Neural cell (in vitro differentiated cells): ENCODE measurements at regions not wholly inside any gene's neighbourhood (a gene's known extent, or its start where the extent isn't known, plus 50 kb on each side); places are given as distances from the start of the nearest gene placed in this dataset.

Experiments used
- H2AFZ ChIP-seq: fragments of 200-600, 300-800 bp; sonication (generic), shearing (Covaris generic); 2 replicates; pipeline ENCODE4 v1.6.0; 2014; ENCODE audit warnings: low read depth, mild to moderate bottlenecking, antibody characterized with exemption, low read length, moderate library complexity
- H3F3A ChIP-seq: fragments of 200-600 bp; shearing (Covaris generic); 2 replicates; pipeline ENCODE4 v1.6.1; 2016; ENCODE audit warnings: mild to moderate bottlenecking, moderate library complexity, mixed read lengths, antibody characterized with exemption, low read length; ENCODE audit not compliant: insufficient read depth, poor library complexity, severe bottlenecking
- H3K27ac ChIP-seq: fragments of 200-600, 300-800 bp; sonication (generic), shearing (Covaris generic); 2 replicates; pipeline ENCODE4 v1.5.1; 2014; ENCODE audit warnings: mild to moderate bottlenecking, low read length, moderate library complexity
- H3K27me3 ChIP-seq: fragments of 300-800, 200-600 bp; sonication (generic), shearing (Covaris generic); 2 replicates; pipeline ENCODE4 v1.6.0; 2014; ENCODE audit warnings: mild to moderate bottlenecking, low read depth, low read length, moderate library complexity; ENCODE audit not compliant: insufficient read depth
- H3K36me3 ChIP-seq: fragments of 300-800, 200-600 bp; sonication (generic), shearing (Covaris generic); 2 replicates; pipeline ENCODE4 v1.5.1; 2014; ENCODE audit warnings: mild to moderate bottlenecking, antibody characterized with exemption, low read length, moderate library complexity; ENCODE audit not compliant: insufficient read depth
- H3K4me2 ChIP-seq: fragments of 300-800, 200-600 bp; sonication (generic), shearing (Covaris generic); 2 replicates; pipeline ENCODE4 v1.6.0; 2014; ENCODE audit warnings: mild to moderate bottlenecking, low read length
- H3K4me3 ChIP-seq: fragments of 300-800, 200-600 bp; sonication (generic), shearing (Covaris generic); 2 replicates; pipeline ENCODE4 v1.5.1; 2014; ENCODE audit warnings: mild to moderate bottlenecking, low read length, moderate library complexity
- H3K79me2 ChIP-seq: fragments of 200-600 bp; shearing (Covaris generic); replicated peaks from 2 replicates; pipeline ENCODE4 v1.6.0; 2014; ENCODE audit warnings: mild to moderate bottlenecking, low read length, moderate library complexity; ENCODE audit not compliant: insufficient read depth
- H3K9ac ChIP-seq: fragments of 300-800, 200-600 bp; sonication (generic), shearing (Covaris generic); 2 replicates; pipeline ENCODE4 v1.6.1; 2016; ENCODE audit warnings: mild to moderate bottlenecking, low read length, mixed read lengths
- H3K9me2 ChIP-seq: fragments of 200-600 bp; shearing (Covaris generic); 2 replicates; pipeline ENCODE4 v1.6.1; 2016; ENCODE audit warnings: mild to moderate bottlenecking, low read length, mixed read lengths; ENCODE audit not compliant: insufficient read depth
- H3K9me3 ChIP-seq: fragments of 200-600, 300-800 bp; sonication (generic), shearing (Covaris generic); 2 replicates; pipeline ENCODE4 v1.6.1; 2016; ENCODE audit warnings: mild to moderate bottlenecking, mixed run types, low read length, moderate library complexity, mixed read lengths
- H4K20me1 ChIP-seq: fragments of 200-600 bp; shearing (Covaris generic); 2 replicates; pipeline ENCODE4 v1.6.1; 2016; ENCODE audit warnings: mild to moderate bottlenecking, mixed run types; ENCODE audit not compliant: insufficient read depth
- CTCF ChIP-seq: fragments of 450-650 bp; IDR thresholded peaks from 2 replicates; pipeline ENCODE4 v1.5.1; 2014; ENCODE audit warnings: antibody characterized with exemption, mild to moderate bottlenecking, moderate library complexity; ENCODE audit not compliant: poor library complexity, severe bottlenecking
- EP300 ChIP-seq: fragments of 450-650 bp; conservative IDR thresholded peaks from 2 replicates; pipeline ENCODE4 v1.6.1; 2014; ENCODE audit warnings: antibody characterized with exemption, mild to moderate bottlenecking, moderate library complexity; ENCODE audit not compliant: poor library complexity, severe bottlenecking
- EZH2 ChIP-seq: fragments of 200-600, 300-800 bp; shearing (Covaris generic), sonication (generic); IDR thresholded peaks from 2 replicates; pipeline ENCODE4 v1.6.1; 2014; ENCODE audit warnings: antibody characterized with exemption, low read length, borderline replicate concordance, mild to moderate bottlenecking; ENCODE audit not compliant: insufficient read depth, poor library complexity, severe bottlenecking
- MXI1 ChIP-seq: fragments of 450-650 bp; conservative IDR thresholded peaks from 2 replicates; pipeline ENCODE4 v1.6.1; 2014; ENCODE audit warnings: antibody characterized with exemption, mild to moderate bottlenecking; ENCODE audit not compliant: poor library complexity, severe bottlenecking
- POLR2AphosphoS5 ChIP-seq: IDR thresholded peaks from 2 replicates; pipeline ENCODE4 v1.6.1; 2012
- RAD21 ChIP-seq: fragments of 450-650 bp; conservative IDR thresholded peaks from 2 replicates; pipeline ENCODE4 v1.6.1; 2014; ENCODE audit warnings: antibody characterized with exemption, mild to moderate bottlenecking, moderate library complexity
- SMC3 ChIP-seq: fragments of 450-650 bp; conservative IDR thresholded peaks from 2 replicates; pipeline ENCODE4 v1.6.1; 2014; ENCODE audit warnings: antibody characterized with exemption, mild to moderate bottlenecking, moderate library complexity; ENCODE audit not compliant: poor library complexity
- TAF1 ChIP-seq: IDR thresholded peaks from 2 replicates; pipeline ENCODE4 v1.6.1; 2012; ENCODE audit warnings: low read depth
- TF ChIP-seq, protein P1 (sequence below): IDR thresholded peaks from 2 replicates; pipeline ENCODE4 v1.6.1; 2012; ENCODE audit warnings: borderline replicate concordance

DNA sequence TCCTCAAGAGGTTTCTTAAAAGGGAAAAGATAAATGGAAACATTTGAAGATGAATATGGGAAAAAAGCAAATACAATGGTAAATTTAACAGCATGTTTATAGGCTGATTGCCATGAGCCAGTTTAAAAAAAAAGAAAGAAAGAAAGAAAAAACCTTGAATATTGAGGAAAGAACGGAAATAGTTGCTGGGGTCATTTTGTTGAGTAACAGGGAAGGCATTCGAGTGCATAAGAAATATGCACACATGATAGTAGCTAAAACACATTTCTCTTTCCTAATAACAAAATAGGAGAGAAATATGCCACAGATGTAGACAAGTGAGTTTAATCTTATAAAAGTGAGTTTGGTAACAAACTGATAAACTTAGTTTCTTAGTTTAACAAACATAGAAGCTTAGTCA lies 864.6 kb upstream of the ACO1 start:
- Histone ChIP-seq H3F3A (no peaks in the 10 kb centered on the region), H3K79me2 (no peaks in the 10 kb centered on the region), H3K9ac (no peak overlapping the region), H4K20me1 (no peaks in the 10 kb centered on the region), H3K27me3 (no peaks in the 10 kb centered on the region), H3K36me3 (no peaks in the 10 kb centered on the region), H3K9me2 (no peaks in the 10 kb centered on the region), H3K9me3 (no peaks in the 10 kb centered on the region), H3K27ac (no peak overlapping the region), H3K4me3 (no peak overlapping the region), H3K4me2 (no peak overlapping the region), H2AFZ (no peak overlapping the region)
- no peak for TF ChIP-seq EP300
- no peak for TF ChIP-seq MXI1
- TF ChIP-seq TAF1: no peak
- no peak for TF ChIP-seq SMC3
- TF ChIP-seq RAD21: no peak
- TF ChIP-seq EZH2: no peak
- TF ChIP-seq, protein P1, sequence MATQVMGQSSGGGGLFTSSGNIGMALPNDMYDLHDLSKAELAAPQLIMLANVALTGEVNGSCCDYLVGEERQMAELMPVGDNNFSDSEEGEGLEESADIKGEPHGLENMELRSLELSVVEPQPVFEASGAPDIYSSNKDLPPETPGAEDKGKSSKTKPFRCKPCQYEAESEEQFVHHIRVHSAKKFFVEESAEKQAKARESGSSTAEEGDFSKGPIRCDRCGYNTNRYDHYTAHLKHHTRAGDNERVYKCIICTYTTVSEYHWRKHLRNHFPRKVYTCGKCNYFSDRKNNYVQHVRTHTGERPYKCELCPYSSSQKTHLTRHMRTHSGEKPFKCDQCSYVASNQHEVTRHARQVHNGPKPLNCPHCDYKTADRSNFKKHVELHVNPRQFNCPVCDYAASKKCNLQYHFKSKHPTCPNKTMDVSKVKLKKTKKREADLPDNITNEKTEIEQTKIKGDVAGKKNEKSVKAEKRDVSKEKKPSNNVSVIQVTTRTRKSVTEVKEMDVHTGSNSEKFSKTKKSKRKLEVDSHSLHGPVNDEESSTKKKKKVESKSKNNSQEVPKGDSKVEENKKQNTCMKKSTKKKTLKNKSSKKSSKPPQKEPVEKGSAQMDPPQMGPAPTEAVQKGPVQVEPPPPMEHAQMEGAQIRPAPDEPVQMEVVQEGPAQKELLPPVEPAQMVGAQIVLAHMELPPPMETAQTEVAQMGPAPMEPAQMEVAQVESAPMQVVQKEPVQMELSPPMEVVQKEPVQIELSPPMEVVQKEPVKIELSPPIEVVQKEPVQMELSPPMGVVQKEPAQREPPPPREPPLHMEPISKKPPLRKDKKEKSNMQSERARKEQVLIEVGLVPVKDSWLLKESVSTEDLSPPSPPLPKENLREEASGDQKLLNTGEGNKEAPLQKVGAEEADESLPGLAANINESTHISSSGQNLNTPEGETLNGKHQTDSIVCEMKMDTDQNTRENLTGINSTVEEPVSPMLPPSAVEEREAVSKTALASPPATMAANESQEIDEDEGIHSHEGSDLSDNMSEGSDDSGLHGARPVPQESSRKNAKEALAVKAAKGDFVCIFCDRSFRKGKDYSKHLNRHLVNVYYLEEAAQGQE: no peak
- no peak for TF ChIP-seq POLR2AphosphoS5
- TF ChIP-seq CTCF: no peak

- Histone ChIP-seq H2AFZ (no peak overlapping the region), H3K27me3 (no peaks in the 10 kb centered on the region), H3K27ac (no peak overlapping the region), H3K4me2 (no peak overlapping the region), H3K9me2 (no peaks in the 10 kb centered on the region), H3K9ac (no peak overlapping the region), H3K79me2 (no peaks in the 10 kb centered on the region), H3K36me3 (no peaks in the 10 kb centered on the region), H3K9me3 (no peaks in the 10 kb centered on the region), H3F3A (no peaks in the 10 kb centered on the region), H4K20me1 (no peaks in the 10 kb centered on the region), H3K4me3 (no peak overlapping the region)
- TF ChIP-seq TAF1: no peak
- no peak for TF ChIP-seq POLR2AphosphoS5
- TF ChIP-seq, protein P1: no peak
- TF ChIP-seq EZH2: no peak
- no peak for TF ChIP-seq SMC3
- no peak for TF ChIP-seq EP300
- TF ChIP-seq RAD21: no peak
- no peak for TF ChIP-seq MXI1
- TF ChIP-seq CTCF: no peak
Observed at GRCh38 chr9:31520301-31521085, 864.0 kb upstream of the ACO1 start.
